22Rv1 (cell line): ENCODE measurements at regions not wholly inside any gene's neighbourhood (a gene's known extent, or its start where the extent isn't known, plus 50 kb on each side); places are given as distances from the start of the nearest gene placed in this dataset.

Source experiments
- ZFX ChIP-seq: fragments of 450-650 bp; IDR thresholded peaks from 2 replicates; pipeline ENCODE4 v1.6.1; 2017; ENCODE audit warnings: antibody characterized with exemption, borderline replicate concordance
- TF ChIP-seq, protein P1 (sequence below): fragments of 450-650 bp; IDR thresholded peaks from 2 replicates; pipeline ENCODE4 v1.5.1; 2017; ENCODE audit warnings: mild to moderate bottlenecking

- TF ChIP-seq, protein P1, sequence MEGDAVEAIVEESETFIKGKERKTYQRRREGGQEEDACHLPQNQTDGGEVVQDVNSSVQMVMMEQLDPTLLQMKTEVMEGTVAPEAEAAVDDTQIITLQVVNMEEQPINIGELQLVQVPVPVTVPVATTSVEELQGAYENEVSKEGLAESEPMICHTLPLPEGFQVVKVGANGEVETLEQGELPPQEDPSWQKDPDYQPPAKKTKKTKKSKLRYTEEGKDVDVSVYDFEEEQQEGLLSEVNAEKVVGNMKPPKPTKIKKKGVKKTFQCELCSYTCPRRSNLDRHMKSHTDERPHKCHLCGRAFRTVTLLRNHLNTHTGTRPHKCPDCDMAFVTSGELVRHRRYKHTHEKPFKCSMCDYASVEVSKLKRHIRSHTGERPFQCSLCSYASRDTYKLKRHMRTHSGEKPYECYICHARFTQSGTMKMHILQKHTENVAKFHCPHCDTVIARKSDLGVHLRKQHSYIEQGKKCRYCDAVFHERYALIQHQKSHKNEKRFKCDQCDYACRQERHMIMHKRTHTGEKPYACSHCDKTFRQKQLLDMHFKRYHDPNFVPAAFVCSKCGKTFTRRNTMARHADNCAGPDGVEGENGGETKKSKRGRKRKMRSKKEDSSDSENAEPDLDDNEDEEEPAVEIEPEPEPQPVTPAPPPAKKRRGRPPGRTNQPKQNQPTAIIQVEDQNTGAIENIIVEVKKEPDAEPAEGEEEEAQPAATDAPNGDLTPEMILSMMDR, result no peak
- TF ChIP-seq ZFX, result no peak
Observed at GRCh38 chr3:162125790-162126189, 629.2 kb downstream of the OTOL1 start.
